NCI-H128 (cell line): ENCODE measurements at regions not wholly inside any gene's neighbourhood (a gene's known extent, or its start where the extent isn't known, plus 50 kb on each side); places are given as distances from the start of the nearest gene placed in this dataset.

Source experiments
- DNase-seq: peaks from one replicate; lab custom pipeline; 2025; ENCODE audit not compliant: unreplicated experiment; lab: John Stamatoyannopoulos, UW

- no peak for DNase-seq
These were observed 70.9 kb downstream of the NAV1 start for GRCh38 chr1:201609661-201610318.

- DNase-seq: no peak
These were observed 71.9 kb downstream of the NAV1 start for GRCh38 chr1:201610858-201611257.

- DNase-seq: no peak
These were observed 73.7 kb downstream of the NAV1 start for GRCh38 chr1:201612645-201613044.

GRCh38 chr1:201614262-201615015 lies 75.5 kb downstream of the NAV1 start:
- DNase-seq: no peak

- DNase-seq: no peak
These were observed 78.2 kb downstream of the NAV1 start for GRCh38 chr1:201617157-201617556.

- no peak for DNase-seq
These were observed 79.5 kb downstream of the NAV1 start for GRCh38 chr1:201618389-201618788.

GRCh38 chr1:201618905-201619304 lies 80.0 kb downstream of the NAV1 start:
- no peak for DNase-seq

- no peak for DNase-seq
These were observed 80.6 kb downstream of the NAV1 start for GRCh38 chr1:201619513-201619912.

GRCh38 chr1:201622353-201622752 lies 83.4 kb downstream of the NAV1 start:
- no peak for DNase-seq

GRCh38 chr1:201622824-201623223 lies 83.9 kb downstream of the NAV1 start:
- no peak for DNase-seq

GRCh38 chr1:201624741-201625225 lies 85.9 kb downstream of the NAV1 start:
- no peak for DNase-seq

- DNase-seq: no peak
These were observed 86.4 kb downstream of the NAV1 start for GRCh38 chr1:201625226-201625761.

- no peak for DNase-seq
These were observed 86.9 kb downstream of the NAV1 start for GRCh38 chr1:201625851-201626251.

- no peak for DNase-seq
These were observed 87.8 kb downstream of the NAV1 start for GRCh38 chr1:201626629-201627275.

GRCh38 chr1:201628490-201628889 lies 89.6 kb downstream of the NAV1 start:
- DNase-seq: no peak

- DNase-seq: no peak
These were observed 91.7 kb downstream of the NAV1 start for GRCh38 chr1:201630582-201630981.

- no peak for DNase-seq
These were observed 92.1 kb downstream of the NAV1 start for GRCh38 chr1:201631037-201631436.

GRCh38 chr1:201632364-201632952 lies 93.5 kb downstream of the NAV1 start:
- DNase-seq: no peak

GRCh38 chr1:201633297-201633696 lies 94.4 kb downstream of the NAV1 start:
- no peak for DNase-seq

GRCh38 chr1:201633811-201634210 lies 94.9 kb downstream of the NAV1 start:
- DNase-seq: peak; percentile 57

GRCh38 chr1:201634261-201634660 lies 95.3 kb downstream of the NAV1 start:
- DNase-seq: no peak
